MG63 (cell line): ENCODE measurements at regions not wholly inside any gene's neighbourhood (a gene's known extent, or its start where the extent isn't known, plus 50 kb on each side); places are given as distances from the start of the nearest gene placed in this dataset.
"Not testable (repeated sequence)": the region's sequence is repeated elsewhere in the genome, so short reads cannot be mapped to it uniquely, and the experiment has no call there.

ENCODE experiments used
- DNase-seq: peaks from one replicate; pipeline ENCODE4 v3.0.0-alpha.2; 2020
- H3K27me3 ChIP-seq: fragments of 250-450 bp; sonication (Bioruptor Pico); 2 replicates; pipeline ENCODE4 v1.5.1; 2020; ENCODE audit warnings: mild to moderate bottlenecking, moderate library complexity
- H3K36me3 ChIP-seq: fragments of 250-450 bp; sonication (Bioruptor Pico); 2 replicates; pipeline ENCODE4 v1.5.1; 2020; ENCODE audit warnings: mild to moderate bottlenecking, moderate library complexity
- H3K4me3 ChIP-seq: fragments of 250-450 bp; sonication (Bioruptor Pico); 2 replicates; pipeline ENCODE4 v1.5.1; 2020; ENCODE audit warnings: mild to moderate bottlenecking, moderate library complexity
- H3K9me3 ChIP-seq: fragments of 250-450 bp; sonication (Bioruptor Pico); 2 replicates; pipeline ENCODE4 v1.5.1; 2020; ENCODE audit warnings: mild to moderate bottlenecking, moderate library complexity

GRCh38 chr7:9102846-9103245 lies 669.4 kb downstream of the NXPH1 start:
- Histone ChIP-seq H3K36me3 (no peaks in the 10 kb centered on the region), H3K4me3 (no peak overlapping the region), H3K27me3 (no peaks in the 10 kb centered on the region), H3K9me3 (no peaks in the 10 kb centered on the region)
- DNase-seq = no peak

DNA sequence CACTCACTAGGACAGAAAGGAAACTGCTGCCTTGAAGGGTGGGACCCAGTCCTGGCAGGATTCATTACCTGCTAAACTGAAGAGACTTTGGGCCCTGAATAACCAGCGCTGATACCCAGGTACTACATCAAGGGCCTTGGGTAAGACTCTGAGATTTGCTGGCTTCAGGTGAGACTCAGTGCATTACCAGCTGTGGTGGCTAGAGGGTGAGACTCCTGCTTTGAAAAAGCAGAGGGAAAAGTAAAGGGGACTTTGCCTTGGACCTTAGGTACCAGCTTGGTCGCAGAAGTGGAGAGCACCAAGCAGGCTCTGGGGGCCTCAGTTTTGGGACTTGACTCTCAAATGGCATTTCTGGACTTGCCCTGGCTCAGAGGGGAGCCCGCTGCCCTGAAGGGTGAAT lies 673.3 kb downstream of the NXPH1 start:
- no peak for DNase-seq
- no peaks in the 10 kb centered on the region for H3K36me3 ChIP-seq
- H3K27me3 ChIP-seq = no peaks in the 10 kb centered on the region
- no peak overlapping the region for H3K4me3 ChIP-seq
- H3K9me3 ChIP-seq = 0 out of 2 replicates have a peak, but pooled peaks cover 2% of the 10 kb centered on the region

- Histone ChIP-seq H3K4me3 (no peak overlapping the region), H3K36me3 (no peaks in the 10 kb centered on the region), H3K9me3 (no peaks in the 10 kb centered on the region), H3K27me3 (no peaks in the 10 kb centered on the region)
- DNase-seq = no peak
Observed at GRCh38 chr7:9120331-9120730, 686.9 kb downstream of the NXPH1 start.

DNA sequence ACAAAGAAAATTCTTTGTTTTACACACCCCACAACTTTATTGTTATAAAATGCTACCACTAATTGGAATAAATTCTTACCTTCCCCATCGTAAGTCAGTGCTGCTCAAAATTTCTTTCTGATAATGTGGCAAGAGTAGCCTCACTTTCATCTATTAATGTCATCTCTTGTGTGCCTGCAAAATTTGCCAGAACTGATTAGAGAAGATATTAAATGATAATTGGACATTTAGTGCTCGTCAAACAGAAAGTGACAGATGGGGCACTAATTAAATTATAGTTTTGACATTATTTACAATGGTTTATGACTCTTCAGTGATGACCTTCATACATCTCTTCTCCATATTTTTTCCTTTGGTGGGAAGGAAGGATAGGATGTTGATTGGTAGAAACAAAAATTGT lies 690.9 kb downstream of the NXPH1 start:
- Histone ChIP-seq H3K4me3 (no peak overlapping the region), H3K9me3 (no peaks in the 10 kb centered on the region), H3K27me3 (no peaks in the 10 kb centered on the region), H3K36me3 (no peaks in the 10 kb centered on the region)
- DNase-seq = no peak

GRCh38 chr7:9125246-9125645 lies 691.8 kb downstream of the NXPH1 start:
- no peak for DNase-seq
- H3K27me3 ChIP-seq = no peaks in the 10 kb centered on the region
- no peak overlapping the region for H3K4me3 ChIP-seq
- no peaks in the 10 kb centered on the region for H3K36me3 ChIP-seq
- no peaks in the 10 kb centered on the region for H3K9me3 ChIP-seq

- no peak for DNase-seq
- no peaks in the 10 kb centered on the region for H3K9me3 ChIP-seq
- H3K4me3 ChIP-seq = no peak overlapping the region
- no peaks in the 10 kb centered on the region for H3K27me3 ChIP-seq
- H3K36me3 ChIP-seq = no peaks in the 10 kb centered on the region
Observed at GRCh38 chr7:9127901-9128300, 694.5 kb downstream of the NXPH1 start.

DNA sequence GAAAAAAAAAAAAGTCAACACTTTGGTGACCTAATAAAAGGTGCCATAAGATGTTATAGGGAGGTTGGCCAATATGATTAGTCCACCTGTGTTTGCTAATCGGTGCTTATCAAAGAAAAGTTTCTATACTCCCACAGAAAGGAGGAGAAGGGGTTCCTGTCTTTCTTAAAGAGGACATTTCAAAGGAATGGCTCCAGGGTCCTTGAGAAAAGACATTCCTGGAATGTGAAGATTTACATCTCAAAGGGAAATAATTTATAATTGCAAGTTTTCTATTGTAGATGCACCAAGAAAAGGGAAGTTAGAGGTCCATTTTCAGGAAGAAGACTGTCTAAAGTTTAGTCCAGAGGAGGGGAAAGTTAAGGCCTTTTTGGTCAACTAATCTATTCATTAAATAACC lies 715.3 kb downstream of the NXPH1 start:
- H3K36me3 ChIP-seq = no peaks in the 10 kb centered on the region
- 0 out of 2 replicates have a peak, but pooled peaks cover 2% of the 10 kb centered on the region for H3K9me3 ChIP-seq
- no peak for DNase-seq
- H3K4me3 ChIP-seq = no peak overlapping the region
- no peaks in the 10 kb centered on the region for H3K27me3 ChIP-seq

DNA sequence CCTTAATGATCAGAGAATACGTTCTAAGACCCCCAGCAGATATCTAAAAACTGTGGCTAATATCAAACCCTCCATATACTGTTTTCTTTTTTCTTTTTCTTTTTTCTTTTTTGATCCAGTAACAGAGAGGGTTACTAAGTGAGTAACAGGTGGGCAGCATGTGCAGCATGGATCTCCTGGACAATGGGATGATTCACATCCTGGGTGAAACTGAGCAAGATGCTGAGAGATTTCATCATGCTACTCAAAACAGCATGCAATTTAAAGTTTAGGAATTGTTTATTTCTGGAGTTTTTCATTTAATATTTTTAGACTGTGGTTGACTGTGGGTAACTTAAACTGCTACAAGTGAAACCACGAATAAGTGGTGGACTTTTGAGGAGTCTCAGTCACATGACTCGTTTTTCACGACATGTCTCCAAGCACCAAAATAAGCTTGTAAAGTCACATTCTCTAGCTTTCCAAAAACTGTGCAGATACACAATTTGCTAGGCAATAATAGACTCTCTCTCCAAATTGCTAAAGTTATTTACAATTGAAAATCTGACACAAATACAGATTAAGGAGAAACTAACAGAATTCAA lies 716.2 kb downstream of the NXPH1 start:
- DNase-seq = peak; percentile 5
- Histone ChIP-seq H3K27me3 (no peaks in the 10 kb centered on the region), H3K9me3 (0 out of 2 replicates have a peak, but pooled peaks cover 2% of the 10 kb centered on the region), H3K36me3 (no peaks in the 10 kb centered on the region), H3K4me3 (no peak overlapping the region)

- not testable (repeated sequence) for H3K27me3 ChIP-seq, DNase-seq, H3K9me3 ChIP-seq, H3K36me3 ChIP-seq, H3K4me3 ChIP-seq
Observed at GRCh38 chr7:9163691-9164090, 730.3 kb downstream of the NXPH1 start.

GRCh38 chr7:9175871-9176270 lies 742.5 kb downstream of the NXPH1 start:
- DNase-seq = no peak
- Histone ChIP-seq H3K36me3 (no peaks in the 10 kb centered on the region), H3K27me3 (no peaks in the 10 kb centered on the region), H3K4me3 (no peak overlapping the region), H3K9me3 (no peaks in the 10 kb centered on the region)

DNA sequence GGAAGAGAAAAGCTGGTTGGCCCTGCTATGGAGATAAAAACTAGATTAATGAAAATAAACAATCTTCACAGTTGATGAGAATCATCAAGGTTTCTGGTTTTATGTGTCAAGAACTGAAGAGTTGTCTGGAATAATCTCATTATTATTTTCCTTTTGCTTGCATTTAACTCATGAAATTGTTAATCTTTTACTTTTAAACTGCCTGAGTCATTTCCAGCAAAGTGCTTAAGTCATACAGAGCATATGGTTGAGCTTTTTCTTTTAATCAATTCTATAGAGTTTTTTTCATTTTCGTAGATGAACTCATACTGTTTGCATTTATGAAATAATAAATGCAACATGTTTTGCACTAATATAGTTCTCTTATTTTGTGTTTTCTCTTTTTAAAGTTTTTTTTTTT lies 747.9 kb downstream of the NXPH1 start:
- no peak overlapping the region for H3K4me3 ChIP-seq
- no peak for DNase-seq
- H3K27me3 ChIP-seq = no peaks in the 10 kb centered on the region
- H3K9me3 ChIP-seq = no peaks in the 10 kb centered on the region
- no peaks in the 10 kb centered on the region for H3K36me3 ChIP-seq

GRCh38 chr7:9186730-9187129 lies 753.3 kb downstream of the NXPH1 start:
- H3K9me3 ChIP-seq = no peaks in the 10 kb centered on the region
- no peaks in the 10 kb centered on the region for H3K27me3 ChIP-seq
- H3K4me3 ChIP-seq = no peak overlapping the region
- no peak for DNase-seq
- no peaks in the 10 kb centered on the region for H3K36me3 ChIP-seq

GRCh38 chr7:9189703-9190102 lies 756.3 kb downstream of the NXPH1 start:
- no peaks in the 10 kb centered on the region for H3K27me3 ChIP-seq
- no peak overlapping the region for H3K4me3 ChIP-seq
- H3K36me3 ChIP-seq = no peaks in the 10 kb centered on the region
- DNase-seq = no peak
- H3K9me3 ChIP-seq = no peaks in the 10 kb centered on the region

- no peaks in the 10 kb centered on the region for H3K27me3 ChIP-seq
- no peak for DNase-seq
- no peaks in the 10 kb centered on the region for H3K9me3 ChIP-seq
- H3K36me3 ChIP-seq = no peaks in the 10 kb centered on the region
- no peak overlapping the region for H3K4me3 ChIP-seq
Observed at GRCh38 chr7:9192969-9193368, 759.6 kb downstream of the NXPH1 start.

DNA sequence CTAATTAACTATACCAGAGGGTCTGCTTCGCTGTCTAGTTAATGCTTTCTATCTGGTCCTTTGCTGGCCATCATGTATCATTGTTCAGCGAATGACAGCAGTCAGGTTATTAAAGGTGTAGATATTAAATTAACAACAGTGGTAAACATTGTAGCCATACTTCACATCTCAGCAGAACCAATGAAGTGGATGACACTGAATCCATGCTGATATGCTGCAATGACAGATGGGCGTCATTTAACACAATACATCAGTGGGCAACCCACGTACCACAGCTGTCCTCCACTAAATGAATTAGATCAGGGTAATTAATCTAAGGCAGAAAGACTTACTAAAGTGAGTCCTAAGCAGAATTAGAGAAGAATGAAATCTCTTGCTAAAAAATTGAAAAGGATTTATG lies 767.2 kb downstream of the NXPH1 start:
- H3K27me3 ChIP-seq = no peaks in the 10 kb centered on the region
- no peak for DNase-seq
- no peaks in the 10 kb centered on the region for H3K36me3 ChIP-seq
- H3K4me3 ChIP-seq = no peak overlapping the region
- H3K9me3 ChIP-seq = peaks cover 2% of the 10 kb centered on the region; the same call in 1 of the 2 replicates

GRCh38 chr7:9201928-9202327 lies 768.5 kb downstream of the NXPH1 start:
- Histone ChIP-seq H3K27me3 (no peaks in the 10 kb centered on the region), H3K9me3 (peaks cover 2% of the 10 kb centered on the region; the same call in 1 of the 2 replicates), H3K36me3 (no peaks in the 10 kb centered on the region), H3K4me3 (no peak overlapping the region)
- DNase-seq = no peak

DNA sequence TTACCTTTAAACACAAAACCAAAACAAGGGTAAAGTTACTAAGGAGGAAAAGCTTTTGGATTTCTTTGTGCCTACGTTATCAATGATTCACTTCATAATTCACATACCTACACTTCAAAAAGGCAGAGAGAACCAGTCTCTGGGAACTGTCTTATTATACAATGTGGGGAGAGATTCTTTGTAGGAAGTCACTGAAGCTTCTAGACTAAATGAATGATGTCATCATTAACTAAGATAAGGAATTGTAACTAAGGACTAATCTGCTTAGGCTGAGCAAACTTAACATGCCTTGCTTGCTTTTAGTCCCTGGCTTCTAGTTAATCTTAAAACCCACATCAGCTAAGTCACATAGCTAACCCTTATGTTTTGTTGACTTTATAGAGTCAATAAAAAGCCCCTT lies 771.2 kb downstream of the NXPH1 start:
- H3K4me3 ChIP-seq = no peak overlapping the region
- H3K9me3 ChIP-seq = no peaks in the 10 kb centered on the region
- no peaks in the 10 kb centered on the region for H3K36me3 ChIP-seq
- no peaks in the 10 kb centered on the region for H3K27me3 ChIP-seq
- DNase-seq = no peak

GRCh38 chr7:9210114-9210513 lies 776.7 kb downstream of the NXPH1 start:
- Histone ChIP-seq H3K27me3 (no peaks in the 10 kb centered on the region), H3K9me3 (no peaks in the 10 kb centered on the region), H3K36me3 (no peaks in the 10 kb centered on the region), H3K4me3 (no peak overlapping the region)
- DNase-seq = no peak

GRCh38 chr7:9217204-9217603 lies 783.8 kb downstream of the NXPH1 start:
- DNase-seq = no peak
- H3K9me3 ChIP-seq = no peaks in the 10 kb centered on the region
- no peak overlapping the region for H3K4me3 ChIP-seq
- H3K36me3 ChIP-seq = no peaks in the 10 kb centered on the region
- no peaks in the 10 kb centered on the region for H3K27me3 ChIP-seq
